C4-2B (cell line): ENCODE measurements at regions not wholly inside any gene's neighbourhood (a gene's known extent, or its start where the extent isn't known, plus 50 kb on each side); places are given as distances from the start of the nearest gene placed in this dataset.

ENCODE experiments used
- H3K27ac ChIP-seq: fragments of 450-650 bp; 2 replicates; pipeline ENCODE4 v1.5.1; 2017
- CTCF ChIP-seq: fragments of 450-650 bp; conservative IDR thresholded peaks from 2 replicates; pipeline ENCODE4 v1.5.1; 2017; ENCODE audit warnings: mild to moderate bottlenecking
- ZFX ChIP-seq: fragments of 450-650 bp; IDR thresholded peaks from 2 replicates; pipeline ENCODE4 v1.6.1; 2017

- no peak overlapping the region for H3K27ac ChIP-seq
- TF ChIP-seq ZFX (no peak), CTCF (no peak)
These were observed 666.2 kb downstream of the TOX3 start for GRCh38 chr16:51880776-51881175.

- no peak overlapping the region for H3K27ac ChIP-seq
- TF ChIP-seq CTCF (no peak), ZFX (no peak)
These were observed 669.3 kb downstream of the TOX3 start for GRCh38 chr16:51877686-51878085.

- no peak for TF ChIP-seq CTCF
- no peak for TF ChIP-seq ZFX
- H3K27ac ChIP-seq = no peak overlapping the region
These were observed 670.0 kb downstream of the TOX3 start for GRCh38 chr16:51876934-51877333.

- H3K27ac ChIP-seq = no peak overlapping the region
- TF ChIP-seq ZFX (no peak), CTCF (no peak)
These were observed 670.4 kb downstream of the TOX3 start for GRCh38 chr16:51876601-51876875.

GRCh38 chr16:51875834-51876600 is 670.9 kb downstream of the TOX3 start:
- TF ChIP-seq CTCF = no peak
- no peak for TF ChIP-seq ZFX
- no peak overlapping the region for H3K27ac ChIP-seq

GRCh38 chr16:51872524-51872923 is 674.4 kb downstream of the TOX3 start:
- H3K27ac ChIP-seq = no peak overlapping the region
- TF ChIP-seq CTCF (no peak), ZFX (no peak)

GRCh38 chr16:51870296-51870854 is 676.6 kb downstream of the TOX3 start:
- no peak overlapping the region for H3K27ac ChIP-seq
- TF ChIP-seq ZFX = no peak
- no peak for TF ChIP-seq CTCF
